Chondrocyte (in vitro differentiated cells): ENCODE measurements at regions not wholly inside any gene's neighbourhood (a gene's known extent, or its start where the extent isn't known, plus 50 kb on each side); places are given as distances from the start of the nearest gene placed in this dataset.
A peak's percentile ranks its signal among the peaks of the same experiment; 100 is the strongest.

ENCODE experiments used
- DNase-seq: peaks from one replicate; pipeline ENCODE4 v3.0.0; 2021; ENCODE audit warnings: mixed read lengths, low spot score
- H3K27ac Mint-ChIP-seq: one replicate; pipeline ENCODE4 v1.8.0; 2021; ENCODE audit warnings: mild to moderate bottlenecking, moderate library complexity, mixed read lengths; ENCODE audit not compliant: unreplicated experiment
- H3K27me3 Mint-ChIP-seq: 2 replicates; pipeline ENCODE4 v1.8.0; 2021; ENCODE audit warnings: low read depth, mixed read lengths
- H3K36me3 Mint-ChIP-seq: 2 replicates; pipeline ENCODE4 v1.8.0; 2021; ENCODE audit warnings: low read depth, mixed read lengths
- H3K4me1 Mint-ChIP-seq: 2 replicates; pipeline ENCODE4 v1.8.0; 2021; ENCODE audit warnings: low read depth, mild to moderate bottlenecking, mixed read lengths
- H3K4me3 Mint-ChIP-seq: one replicate; pipeline ENCODE4 v1.8.0; 2021; ENCODE audit warnings: mild to moderate bottlenecking, moderate library complexity, mixed read lengths; ENCODE audit not compliant: unreplicated experiment
- H3K9me3 Mint-ChIP-seq: 2 replicates; pipeline ENCODE4 v1.8.0; 2021; ENCODE audit warnings: low read depth, mixed read lengths
- TF ChIP-seq, protein P1 (sequence below): fragments of 200-600 bp; sonication (generic); IDR thresholded peaks from 2 replicates; pipeline ENCODE4 v1.5.0; 2021; ENCODE audit warnings: antibody characterized with exemption, mild to moderate bottlenecking, moderate library complexity

DNA sequence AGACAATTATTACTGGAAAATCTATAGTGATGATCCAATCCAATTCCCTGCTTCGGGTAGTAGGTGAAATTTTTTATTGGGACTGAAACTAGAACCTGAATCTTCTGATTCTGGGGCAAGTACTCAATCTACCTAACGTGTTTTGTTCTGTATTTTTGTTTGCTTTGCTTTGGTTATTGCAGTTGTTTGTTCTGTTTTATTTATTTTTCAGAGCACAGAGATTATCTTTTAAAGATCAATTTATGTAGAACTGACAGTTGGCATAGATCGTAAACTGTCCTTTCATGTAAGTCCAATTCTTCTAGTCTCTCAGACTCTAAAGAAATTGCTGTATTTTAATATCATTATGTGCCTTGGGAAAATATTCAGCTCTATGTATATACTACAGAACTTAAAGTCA, 401.6 kb downstream of the ANXA1 start:
- Mint-ChIP-seq H3K4me1 (no peaks in the 10 kb centered on the region), H3K4me3 (no peak overlapping the region), H3K27me3 (peaks cover 8% of the 10 kb centered on the region), H3K9me3 (no peaks in the 10 kb centered on the region), H3K27ac (no peak overlapping the region), H3K36me3 (no peaks in the 10 kb centered on the region)
- no peak for DNase-seq
- TF ChIP-seq, protein P1, sequence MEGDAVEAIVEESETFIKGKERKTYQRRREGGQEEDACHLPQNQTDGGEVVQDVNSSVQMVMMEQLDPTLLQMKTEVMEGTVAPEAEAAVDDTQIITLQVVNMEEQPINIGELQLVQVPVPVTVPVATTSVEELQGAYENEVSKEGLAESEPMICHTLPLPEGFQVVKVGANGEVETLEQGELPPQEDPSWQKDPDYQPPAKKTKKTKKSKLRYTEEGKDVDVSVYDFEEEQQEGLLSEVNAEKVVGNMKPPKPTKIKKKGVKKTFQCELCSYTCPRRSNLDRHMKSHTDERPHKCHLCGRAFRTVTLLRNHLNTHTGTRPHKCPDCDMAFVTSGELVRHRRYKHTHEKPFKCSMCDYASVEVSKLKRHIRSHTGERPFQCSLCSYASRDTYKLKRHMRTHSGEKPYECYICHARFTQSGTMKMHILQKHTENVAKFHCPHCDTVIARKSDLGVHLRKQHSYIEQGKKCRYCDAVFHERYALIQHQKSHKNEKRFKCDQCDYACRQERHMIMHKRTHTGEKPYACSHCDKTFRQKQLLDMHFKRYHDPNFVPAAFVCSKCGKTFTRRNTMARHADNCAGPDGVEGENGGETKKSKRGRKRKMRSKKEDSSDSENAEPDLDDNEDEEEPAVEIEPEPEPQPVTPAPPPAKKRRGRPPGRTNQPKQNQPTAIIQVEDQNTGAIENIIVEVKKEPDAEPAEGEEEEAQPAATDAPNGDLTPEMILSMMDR: no peak

DNA sequence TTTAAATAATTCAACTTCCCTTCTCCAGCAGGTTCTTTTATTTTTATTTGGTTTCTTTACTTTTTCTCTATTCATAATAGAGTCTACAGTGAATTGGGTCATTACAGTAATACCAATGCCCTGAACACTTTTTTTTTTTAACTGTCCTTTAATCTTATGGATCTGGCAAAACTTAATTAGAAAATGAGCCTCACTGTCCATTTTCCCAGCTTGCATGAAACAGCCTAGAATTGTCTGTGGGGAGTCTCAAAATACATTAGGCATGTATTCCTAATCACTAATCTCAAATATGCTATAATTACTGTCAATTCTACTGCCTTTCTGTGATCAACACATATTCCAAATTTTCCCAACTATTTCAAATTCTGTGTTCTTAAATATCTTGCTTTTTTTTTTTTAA, 406.8 kb downstream of the ANXA1 start:
- no peak overlapping the region for H3K4me3 Mint-ChIP-seq
- H3K9me3 Mint-ChIP-seq: no peaks in the 10 kb centered on the region
- H3K4me1 Mint-ChIP-seq: no peaks in the 10 kb centered on the region
- DNase-seq: no peak
- H3K36me3 Mint-ChIP-seq: no peaks in the 10 kb centered on the region
- H3K27ac Mint-ChIP-seq: no peak overlapping the region
- TF ChIP-seq, protein P1: no peak
- peaks cover 12% of the 10 kb centered on the region for H3K27me3 Mint-ChIP-seq

DNA sequence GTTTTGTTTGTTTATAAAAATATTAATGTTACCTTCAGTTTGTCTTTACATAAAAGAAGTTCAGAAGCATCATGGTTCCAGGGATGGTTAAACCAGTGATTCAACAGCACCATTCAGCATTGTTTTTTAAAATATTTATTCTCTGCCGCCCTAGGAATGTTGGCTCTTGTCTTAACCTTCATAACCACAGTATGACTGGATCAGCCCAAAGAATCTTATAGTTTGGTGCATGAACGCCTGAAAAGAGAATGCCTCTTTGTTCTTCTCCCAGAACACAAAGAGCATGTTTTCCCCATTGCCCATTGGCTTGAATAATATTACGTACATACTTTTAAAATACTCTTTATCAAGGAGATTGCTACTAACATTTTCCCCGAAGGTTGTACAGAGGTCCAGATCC, 413.4 kb downstream of the ANXA1 start:
- TF ChIP-seq, protein P1: no peak
- Mint-ChIP-seq H3K27me3 (peaks cover 14% of the 10 kb centered on the region), H3K36me3 (no peaks in the 10 kb centered on the region), H3K4me1 (no peaks in the 10 kb centered on the region), H3K27ac (no peak overlapping the region), H3K4me3 (no peak overlapping the region), H3K9me3 (no peaks in the 10 kb centered on the region)
- no peak for DNase-seq

DNA sequence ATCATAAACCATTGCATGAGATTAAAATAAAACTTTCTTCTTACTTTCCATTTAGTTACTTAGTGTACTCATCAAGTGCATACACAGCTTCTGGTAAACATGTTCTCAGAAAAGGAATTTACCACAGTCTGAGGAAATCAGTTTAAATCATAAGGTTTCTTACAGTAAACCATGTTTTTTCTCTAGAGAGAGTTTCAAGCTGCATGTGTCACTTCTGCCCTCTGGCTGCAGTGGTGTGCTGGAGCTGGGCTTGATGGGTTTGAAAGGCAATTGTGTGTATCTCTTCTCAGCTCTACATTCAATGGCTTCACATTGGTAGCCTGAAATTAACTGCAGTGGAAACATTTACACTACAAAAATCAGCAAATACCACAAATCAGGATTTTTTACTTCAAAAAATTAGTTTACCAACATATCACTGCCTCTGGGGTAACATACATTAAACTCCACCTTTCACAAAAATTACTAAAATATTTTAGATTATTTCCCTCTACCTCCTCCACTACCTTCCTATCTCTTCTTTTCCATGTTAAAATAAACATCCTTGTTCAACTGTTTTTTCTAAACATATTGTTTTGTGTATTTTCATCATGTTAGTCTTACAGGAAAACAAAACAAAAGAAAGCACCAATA, 414.3 kb downstream of the ANXA1 start:
- no peaks in the 10 kb centered on the region for H3K36me3 Mint-ChIP-seq
- H3K4me3 Mint-ChIP-seq: no peak overlapping the region
- H3K9me3 Mint-ChIP-seq: no peaks in the 10 kb centered on the region
- no peaks in the 10 kb centered on the region for H3K4me1 Mint-ChIP-seq
- H3K27me3 Mint-ChIP-seq: peaks cover 12% of the 10 kb centered on the region
- no peak for DNase-seq
- TF ChIP-seq, protein P1: peak; percentile 60
- H3K27ac Mint-ChIP-seq: no peak overlapping the region

DNA sequence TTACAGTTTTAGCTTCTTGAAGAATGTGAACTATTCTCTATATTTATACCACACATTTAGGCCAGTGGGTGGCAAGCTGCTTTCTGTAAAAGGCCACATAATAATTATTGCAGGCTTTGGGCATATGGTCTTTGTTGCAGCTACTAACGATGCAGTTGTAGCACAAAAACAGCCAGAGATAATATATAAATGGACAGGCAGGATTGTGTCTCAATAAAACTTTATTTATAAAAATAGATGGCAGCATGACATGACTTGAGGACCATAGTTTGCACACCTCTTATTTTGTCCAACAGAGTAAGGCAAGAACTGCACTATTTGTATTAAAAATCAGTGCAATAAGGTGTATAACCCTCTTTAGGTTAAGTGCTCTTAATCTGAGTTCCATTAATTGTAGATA, 415.0 kb downstream of the ANXA1 start:
- Mint-ChIP-seq H3K4me1 (no peaks in the 10 kb centered on the region), H3K27ac (no peak overlapping the region), H3K9me3 (no peaks in the 10 kb centered on the region), H3K27me3 (peaks cover 12% of the 10 kb centered on the region), H3K36me3 (no peaks in the 10 kb centered on the region), H3K4me3 (no peak overlapping the region)
- no peak for DNase-seq
- TF ChIP-seq, protein P1: no peak
